ENCODE measurements at regions not wholly inside any gene's neighbourhood (a gene's known extent, or its start where the extent isn't known, plus 50 kb on each side); places are given as distances from the start of the nearest gene placed in this dataset.
A peak's percentile ranks its signal among the peaks of the same experiment; 100 is the strongest.

DNA sequence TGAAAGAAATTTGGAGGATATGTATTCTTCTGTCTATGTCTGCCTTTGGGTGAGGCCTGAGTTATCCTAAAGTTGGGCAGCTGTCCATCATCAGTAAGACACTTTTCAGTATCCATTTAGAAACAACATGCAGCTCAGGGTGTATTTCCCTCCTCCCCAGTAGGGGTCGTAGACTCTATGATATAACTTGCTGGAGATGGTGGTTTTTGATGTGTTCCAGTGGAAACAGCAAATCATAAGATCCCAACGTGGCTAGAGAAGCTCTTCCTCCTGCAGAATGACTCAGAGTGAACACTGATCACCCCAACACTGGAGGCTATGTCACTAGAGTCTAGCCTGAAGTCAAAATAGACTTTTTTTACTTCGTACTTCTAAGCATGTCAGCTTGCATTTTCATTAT lies 331.6 kb upstream of the STXBP6 start:
- TF ChIP-seq, protein P1, sequence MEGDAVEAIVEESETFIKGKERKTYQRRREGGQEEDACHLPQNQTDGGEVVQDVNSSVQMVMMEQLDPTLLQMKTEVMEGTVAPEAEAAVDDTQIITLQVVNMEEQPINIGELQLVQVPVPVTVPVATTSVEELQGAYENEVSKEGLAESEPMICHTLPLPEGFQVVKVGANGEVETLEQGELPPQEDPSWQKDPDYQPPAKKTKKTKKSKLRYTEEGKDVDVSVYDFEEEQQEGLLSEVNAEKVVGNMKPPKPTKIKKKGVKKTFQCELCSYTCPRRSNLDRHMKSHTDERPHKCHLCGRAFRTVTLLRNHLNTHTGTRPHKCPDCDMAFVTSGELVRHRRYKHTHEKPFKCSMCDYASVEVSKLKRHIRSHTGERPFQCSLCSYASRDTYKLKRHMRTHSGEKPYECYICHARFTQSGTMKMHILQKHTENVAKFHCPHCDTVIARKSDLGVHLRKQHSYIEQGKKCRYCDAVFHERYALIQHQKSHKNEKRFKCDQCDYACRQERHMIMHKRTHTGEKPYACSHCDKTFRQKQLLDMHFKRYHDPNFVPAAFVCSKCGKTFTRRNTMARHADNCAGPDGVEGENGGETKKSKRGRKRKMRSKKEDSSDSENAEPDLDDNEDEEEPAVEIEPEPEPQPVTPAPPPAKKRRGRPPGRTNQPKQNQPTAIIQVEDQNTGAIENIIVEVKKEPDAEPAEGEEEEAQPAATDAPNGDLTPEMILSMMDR (IDR thresholded peaks at IDR 0.05; ENCODE audit: low read depth, low read length, poor library complexity, severe bottlenecking): peak; percentile 45
- TF ChIP-seq EZH2phosphoT487 (IDR thresholded peaks at IDR 0.05; ENCODE audit: borderline replicate concordance, low read length): no peak
